Smooth muscle cell (in vitro differentiated cells): ENCODE measurements at regions not wholly inside any gene's neighbourhood (a gene's known extent, or its start where the extent isn't known, plus 50 kb on each side); places are given as distances from the start of the nearest gene placed in this dataset.

ENCODE experiments used
- DNase-seq: peaks from one replicate; lab custom pipeline; 2025; ENCODE audit not compliant: unreplicated experiment; lab: John Stamatoyannopoulos, UW
- H2AFZ ChIP-seq: fragments of 200-600 bp; sonication (generic); 2 replicates; pipeline ENCODE4 v1.6.0; 2016; ENCODE audit warnings: antibody characterized with exemption, low read depth, mild to moderate bottlenecking
- H3F3A ChIP-seq: fragments of 200-600 bp; sonication (generic); 2 replicates; pipeline ENCODE4 v1.6.0; 2017; ENCODE audit warnings: antibody characterized with exemption, low read depth
- H3K27ac ChIP-seq: fragments of 200-600 bp; sonication (generic); 2 replicates; pipeline ENCODE4 v1.5.1; 2016; ENCODE audit warnings: low read depth, mild to moderate bottlenecking
- H3K27me3 ChIP-seq: fragments of 200-600 bp; sonication (generic); 2 replicates; pipeline ENCODE4 v1.6.1; 2016; ENCODE audit warnings: low read depth, mild to moderate bottlenecking
- H3K36me3 ChIP-seq: fragments of 200-600 bp; sonication (generic); 2 replicates; pipeline ENCODE4 v1.5.1; 2016; ENCODE audit warnings: low read depth
- H3K4me1 ChIP-seq: fragments of 200-600 bp; sonication (generic); 2 replicates; pipeline ENCODE4 v1.5.1; 2016; ENCODE audit warnings: low read depth
- H3K4me2 ChIP-seq: fragments of 200-600 bp; sonication (generic); 2 replicates; pipeline ENCODE4 v1.6.0; 2016; ENCODE audit warnings: mild to moderate bottlenecking
- H3K4me3 ChIP-seq: fragments of 200-600 bp; sonication (generic); 2 replicates; pipeline ENCODE4 v1.5.1; 2016; ENCODE audit warnings: mild to moderate bottlenecking
- H3K79me2 ChIP-seq: fragments of 200-600 bp; sonication (generic); 2 replicates; pipeline ENCODE4 v1.6.0; 2016; ENCODE audit warnings: low read depth, mild to moderate bottlenecking
- H3K9ac ChIP-seq: fragments of 200-600 bp; sonication (generic); 2 replicates; pipeline ENCODE4 v1.6.0; 2016; ENCODE audit warnings: low read depth
- H3K9me3 ChIP-seq: fragments of 200-600 bp; sonication (generic); replicated peaks from 2 replicates; pipeline ENCODE4 v1.5.1; 2016; ENCODE audit warnings: low read depth
- H4K20me1 ChIP-seq: fragments of 200-600 bp; sonication (generic); 2 replicates; pipeline ENCODE4 v1.6.0; 2016; ENCODE audit warnings: low read depth
- WGBS: methylation state at CpG from one replicate; pipeline ENCODE4 v1.1.7; 2016; ENCODE audit warnings: low lambda C conversion rate; 5-methylcytosine and 5-hydroxymethylcytosine counted together
- TF ChIP-seq, protein P1 (sequence below): fragments of 200-600 bp; sonication (generic); IDR thresholded peaks from 2 replicates; pipeline ENCODE4 v1.5.1; 2017; ENCODE audit warnings: borderline replicate concordance, mild to moderate bottlenecking, antibody characterized with exemption; ENCODE audit not compliant: insufficient read depth, poor library complexity, severe bottlenecking

- H3F3A ChIP-seq: peaks cover 4% of the 10 kb centered on the region
- no peaks in the 10 kb centered on the region for H3K36me3 ChIP-seq
- WGBS: 90% methylated on average over 4 of the region's 5 CpGs
- TF ChIP-seq, protein P1, sequence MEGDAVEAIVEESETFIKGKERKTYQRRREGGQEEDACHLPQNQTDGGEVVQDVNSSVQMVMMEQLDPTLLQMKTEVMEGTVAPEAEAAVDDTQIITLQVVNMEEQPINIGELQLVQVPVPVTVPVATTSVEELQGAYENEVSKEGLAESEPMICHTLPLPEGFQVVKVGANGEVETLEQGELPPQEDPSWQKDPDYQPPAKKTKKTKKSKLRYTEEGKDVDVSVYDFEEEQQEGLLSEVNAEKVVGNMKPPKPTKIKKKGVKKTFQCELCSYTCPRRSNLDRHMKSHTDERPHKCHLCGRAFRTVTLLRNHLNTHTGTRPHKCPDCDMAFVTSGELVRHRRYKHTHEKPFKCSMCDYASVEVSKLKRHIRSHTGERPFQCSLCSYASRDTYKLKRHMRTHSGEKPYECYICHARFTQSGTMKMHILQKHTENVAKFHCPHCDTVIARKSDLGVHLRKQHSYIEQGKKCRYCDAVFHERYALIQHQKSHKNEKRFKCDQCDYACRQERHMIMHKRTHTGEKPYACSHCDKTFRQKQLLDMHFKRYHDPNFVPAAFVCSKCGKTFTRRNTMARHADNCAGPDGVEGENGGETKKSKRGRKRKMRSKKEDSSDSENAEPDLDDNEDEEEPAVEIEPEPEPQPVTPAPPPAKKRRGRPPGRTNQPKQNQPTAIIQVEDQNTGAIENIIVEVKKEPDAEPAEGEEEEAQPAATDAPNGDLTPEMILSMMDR: no peak
- no peaks in the 10 kb centered on the region for H3K27me3 ChIP-seq
- H3K27ac ChIP-seq: no peak overlapping the region
- H3K4me2 ChIP-seq: no peak overlapping the region
- H3K9me3 ChIP-seq: no peaks in the 10 kb centered on the region
- no peaks in the 10 kb centered on the region for H3K79me2 ChIP-seq
- no peak overlapping the region for H3K9ac ChIP-seq
- no peak overlapping the region for H2AFZ ChIP-seq
- no peaks in the 10 kb centered on the region for H4K20me1 ChIP-seq
- no peaks in the 10 kb centered on the region for H3K4me1 ChIP-seq
- no peak for DNase-seq
- H3K4me3 ChIP-seq: no peak overlapping the region
These were observed 203.8 kb upstream of the SVIL start for GRCh38 chr10:29838539-29838938.

GRCh38 chr10:29837586-29837985 lies 202.8 kb upstream of the SVIL start:
- Histone ChIP-seq H3K4me2 (no peak overlapping the region), H3K4me1 (no peaks in the 10 kb centered on the region), H3K27me3 (no peaks in the 10 kb centered on the region), H3K36me3 (no peaks in the 10 kb centered on the region), H3K9ac (no peak overlapping the region), H3K4me3 (no peak overlapping the region), H4K20me1 (no peaks in the 10 kb centered on the region), H3F3A (peaks cover 4% of the 10 kb centered on the region), H2AFZ (no peak overlapping the region), H3K9me3 (no peaks in the 10 kb centered on the region), H3K27ac (no peak overlapping the region), H3K79me2 (no peaks in the 10 kb centered on the region)
- 100% methylated on average over 1 of the region's 1 CpG for WGBS
- TF ChIP-seq, protein P1: no peak
- no peak for DNase-seq

DNA sequence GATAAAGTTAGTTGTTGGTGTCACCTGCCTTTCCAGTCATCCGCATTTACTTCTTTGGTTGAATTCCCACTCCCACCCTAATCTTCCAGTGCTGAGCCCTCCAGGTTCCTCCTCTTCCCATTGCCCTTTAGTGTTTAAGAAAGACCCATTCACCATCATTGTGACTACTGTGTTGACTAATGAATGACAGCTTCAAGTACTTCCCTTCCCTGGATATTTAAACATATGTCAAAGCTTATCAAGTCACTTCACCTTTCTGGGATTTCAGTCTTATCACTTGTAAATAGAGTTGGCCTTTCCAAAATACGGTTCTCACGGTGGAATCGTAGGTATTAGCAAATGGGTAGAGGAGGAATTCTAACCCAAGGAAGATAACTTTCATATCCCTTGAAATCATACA lies 201.6 kb upstream of the SVIL start:
- TF ChIP-seq, protein P1: no peak
- Histone ChIP-seq H3K4me1 (no peaks in the 10 kb centered on the region), H3F3A (peaks cover 4% of the 10 kb centered on the region), H3K27me3 (no peaks in the 10 kb centered on the region), H3K4me2 (no peak overlapping the region), H3K9me3 (no peaks in the 10 kb centered on the region), H3K79me2 (no peaks in the 10 kb centered on the region), H4K20me1 (no peaks in the 10 kb centered on the region), H3K4me3 (no peak overlapping the region), H2AFZ (no peak overlapping the region), H3K9ac (no peak overlapping the region), H3K27ac (no peak overlapping the region), H3K36me3 (no peaks in the 10 kb centered on the region)
- DNase-seq: no peak
- 98% methylated on average over 4 of the region's 4 CpGs for WGBS

GRCh38 chr10:29835055-29835454 lies 200.3 kb upstream of the SVIL start:
- peak overlapping the region; percentile 29 for H3K4me2 ChIP-seq
- H3K4me1 ChIP-seq: no peaks in the 10 kb centered on the region
- no peak overlapping the region for H3K9ac ChIP-seq
- H4K20me1 ChIP-seq: no peaks in the 10 kb centered on the region
- H3K9me3 ChIP-seq: no peaks in the 10 kb centered on the region
- H3F3A ChIP-seq: peaks cover 4% of the 10 kb centered on the region
- H3K36me3 ChIP-seq: no peaks in the 10 kb centered on the region
- no peak overlapping the region for H3K27ac ChIP-seq
- no peak overlapping the region for H2AFZ ChIP-seq
- TF ChIP-seq, protein P1: no peak
- H3K4me3 ChIP-seq: no peak overlapping the region
- H3K79me2 ChIP-seq: no peaks in the 10 kb centered on the region
- DNase-seq: no peak
- H3K27me3 ChIP-seq: no peaks in the 10 kb centered on the region
